GM23248 (cell line): ENCODE measurements at regions not wholly inside any gene's neighbourhood (a gene's known extent, or its start where the extent isn't known, plus 50 kb on each side); places are given as distances from the start of the nearest gene placed in this dataset.

Experiments
- DNase-seq: peaks from one replicate; pipeline ENCODE4 v3.0.0-alpha.2; 2015
- H2AFZ ChIP-seq: fragments of 200-600 bp; sonication (generic); 2 replicates; pipeline ENCODE4 v1.6.1; 2016; ENCODE audit warnings: antibody characterized with exemption
- H3F3A ChIP-seq: fragments of 200-600 bp; sonication (generic); 2 replicates; pipeline ENCODE4 v1.6.1; 2016; ENCODE audit warnings: mild to moderate bottlenecking, antibody characterized with exemption, mixed run types; ENCODE audit not compliant: insufficient read depth
- H3K27ac ChIP-seq: fragments of 200-600 bp; sonication (generic); 2 replicates; pipeline ENCODE4 v1.5.1; 2016; ENCODE audit warnings: mild to moderate bottlenecking
- H3K27me3 ChIP-seq: fragments of 200-600 bp; sonication (generic); replicated peaks from 2 replicates; pipeline ENCODE4 v1.6.1; 2016; ENCODE audit warnings: mild to moderate bottlenecking; ENCODE audit not compliant: insufficient read depth
- H3K36me3 ChIP-seq: fragments of 200-600 bp; sonication (generic); 2 replicates; pipeline ENCODE4 v1.6.1; 2016; ENCODE audit warnings: low read depth, mild to moderate bottlenecking
- H3K4me1 ChIP-seq: fragments of 200-600 bp; sonication (generic); 2 replicates; pipeline ENCODE4 v1.6.1; 2016; ENCODE audit warnings: mild to moderate bottlenecking; ENCODE audit not compliant: insufficient read depth
- H3K4me2 ChIP-seq: fragments of 200-600 bp; sonication (generic); one replicate; pipeline ENCODE4 v1.6.1; 2016; ENCODE audit warnings: mild to moderate bottlenecking; ENCODE audit not compliant: unreplicated experiment
- H3K4me3 ChIP-seq: fragments of 200-600 bp; sonication (generic); 2 replicates; pipeline ENCODE4 v1.5.1; 2016; ENCODE audit warnings: mild to moderate bottlenecking
- H3K79me2 ChIP-seq: fragments of 200-600 bp; sonication (generic); 2 replicates; pipeline ENCODE4 v1.6.1; 2016; ENCODE audit warnings: mild to moderate bottlenecking; ENCODE audit not compliant: insufficient read depth
- H3K9ac ChIP-seq: fragments of 200-600 bp; sonication (generic); 2 replicates; pipeline ENCODE4 v1.6.1; 2016; ENCODE audit warnings: mild to moderate bottlenecking
- H3K9me2 ChIP-seq: fragments of 200-600 bp; sonication (generic); 2 replicates; pipeline ENCODE4 v1.6.1; 2016; ENCODE audit warnings: mixed run types, mild to moderate bottlenecking, moderate library complexity; ENCODE audit not compliant: insufficient read depth
- H3K9me3 ChIP-seq: fragments of 200-600 bp; sonication (generic); one replicate; pipeline ENCODE4 v1.6.1; 2017; ENCODE audit warnings: low read depth
- H4K20me1 ChIP-seq: fragments of 200-600 bp; sonication (generic); 2 replicates; pipeline ENCODE4 v1.6.0; 2016; ENCODE audit not compliant: insufficient read depth
- EZH2 ChIP-seq: fragments of 200-600 bp; sonication (generic); IDR thresholded peaks from 2 replicates; pipeline ENCODE4 v1.6.1; 2018; ENCODE audit warnings: antibody characterized with exemption, mild to moderate bottlenecking; ENCODE audit not compliant: insufficient read depth, poor library complexity, severe bottlenecking
- EZH2phosphoT487 ChIP-seq: fragments of 200-600 bp; sonication (generic); IDR thresholded peaks from 2 replicates; pipeline ENCODE4 v1.6.1; 2018; ENCODE audit warnings: antibody characterized with exemption, moderate library complexity, mild to moderate bottlenecking, low read depth; ENCODE audit not compliant: insufficient read depth
- WGBS, 2 experiments: methylation state at CpG; one replicate each; pipeline ENCODE4 v1.1.6; 2015 to 2017; ENCODE audit warnings: low lambda C conversion rate in 2 of 2, low coverage in 1 of 2; ENCODE audit errors: missing lambda C conversion rate in 2 of 2; 5-methylcytosine and 5-hydroxymethylcytosine counted together
- in situ Hi-C: fragments of 300-500 bp; cut with MboI; formaldehyde crosslinking; loops from 2 replicates; pipeline ENCODE4 v1.15.0; 2020

- H3K9me3 ChIP-seq, result no peaks in the 10 kb centered on the region
- WGBS, 2 experiments, result 41 to 49% methylated on average over 3 of the region's 3 CpGs
Observed at GRCh38 chr2:417006-417405, 129.1 kb upstream of the ALKAL2 start.

GRCh38 chr2:415986-416610 is 128.2 kb upstream of the ALKAL2 start:
- Histone ChIP-seq H3K36me3 (no peaks in the 10 kb centered on the region), H3K4me3 (no peak overlapping the region), H3K27me3 (no peaks in the 10 kb centered on the region), H3F3A (no peaks in the 10 kb centered on the region), H3K27ac (no peak overlapping the region), H3K9ac (no peak overlapping the region), H3K4me1 (no peaks in the 10 kb centered on the region), H3K9me3 (no peaks in the 10 kb centered on the region), H4K20me1 (no peaks in the 10 kb centered on the region), H3K4me2 (no peak overlapping the region), H3K9me2 (no peaks in the 10 kb centered on the region), H2AFZ (no peak overlapping the region), H3K79me2 (no peaks in the 10 kb centered on the region)
- TF ChIP-seq EZH2phosphoT487 (no peak), EZH2 (no peak)
- 43 to 47% methylated on average over 12 of the region's 12 CpGs for WGBS, 2 experiments
- in situ Hi-C loops, result no loop called here
- DNase-seq, result no peak

More at GRCh38 chr2:417006-417405, 129.1 kb upstream of the ALKAL2 start:
- no peak overlapping the region for H3K4me3 ChIP-seq
- H3K4me1 ChIP-seq, result no peaks in the 10 kb centered on the region
- no peaks in the 10 kb centered on the region for H3F3A ChIP-seq
- DNase-seq, result no peak
- H3K9me2 ChIP-seq, result no peaks in the 10 kb centered on the region
- no peaks in the 10 kb centered on the region for H3K27me3 ChIP-seq
- no peak for TF ChIP-seq EZH2
- TF ChIP-seq EZH2phosphoT487, result no peak
- H3K79me2 ChIP-seq, result no peaks in the 10 kb centered on the region
- H3K36me3 ChIP-seq, result no peaks in the 10 kb centered on the region
- in situ Hi-C loops, result no loop called here
- H3K27ac ChIP-seq, result no peak overlapping the region
- H2AFZ ChIP-seq, result no peak overlapping the region
- no peak overlapping the region for H3K9ac ChIP-seq
- no peaks in the 10 kb centered on the region for H4K20me1 ChIP-seq
- no peak overlapping the region for H3K4me2 ChIP-seq

- Histone ChIP-seq H3K79me2 (no peaks in the 10 kb centered on the region), H2AFZ (no peak overlapping the region), H3K27ac (no peak overlapping the region), H3K9ac (no peak overlapping the region), H3K9me3 (no peaks in the 10 kb centered on the region), H3K4me2 (no peak overlapping the region), H3K4me3 (no peak overlapping the region), H4K20me1 (no peaks in the 10 kb centered on the region), H3K9me2 (no peaks in the 10 kb centered on the region), H3K27me3 (no peaks in the 10 kb centered on the region), H3F3A (no peaks in the 10 kb centered on the region), H3K4me1 (no peaks in the 10 kb centered on the region), H3K36me3 (no peaks in the 10 kb centered on the region)
- TF ChIP-seq EZH2 (no peak), EZH2phosphoT487 (no peak)
- DNase-seq, result no peak
- WGBS, 2 experiments, result 21 to 29% methylated on average over 4 of the region's 4 CpGs
- in situ Hi-C loops, result no loop called here
Observed at GRCh38 chr2:409523-409922, 121.6 kb upstream of the ALKAL2 start.

GRCh38 chr2:407630-408029 is 119.7 kb upstream of the ALKAL2 start:
- Histone ChIP-seq H3K4me2 (no peak overlapping the region), H3K9me2 (no peaks in the 10 kb centered on the region), H3K27me3 (no peaks in the 10 kb centered on the region), H4K20me1 (no peaks in the 10 kb centered on the region), H2AFZ (no peak overlapping the region), H3K4me1 (no peaks in the 10 kb centered on the region), H3K9me3 (no peaks in the 10 kb centered on the region), H3F3A (no peaks in the 10 kb centered on the region), H3K27ac (no peak overlapping the region), H3K9ac (no peak overlapping the region), H3K36me3 (no peaks in the 10 kb centered on the region), H3K79me2 (no peaks in the 10 kb centered on the region), H3K4me3 (no peak overlapping the region)
- TF ChIP-seq EZH2, result no peak
- TF ChIP-seq EZH2phosphoT487, result no peak
- WGBS, 2 experiments, result 27 to 29% methylated on average over 9 of the region's 9 CpGs
- in situ Hi-C loops, result no loop called here
- DNase-seq, result no peak

GRCh38 chr2:406876-407275 is 119.0 kb upstream of the ALKAL2 start:
- Histone ChIP-seq H3K36me3 (no peaks in the 10 kb centered on the region), H3K79me2 (no peaks in the 10 kb centered on the region), H2AFZ (no peak overlapping the region), H3K27ac (no peak overlapping the region), H3K4me2 (no peak overlapping the region), H3K27me3 (no peaks in the 10 kb centered on the region), H3K9ac (no peak overlapping the region), H3K9me2 (no peaks in the 10 kb centered on the region), H3K9me3 (no peaks in the 10 kb centered on the region), H3K4me1 (no peaks in the 10 kb centered on the region), H3K4me3 (no peak overlapping the region), H4K20me1 (no peaks in the 10 kb centered on the region), H3F3A (no peaks in the 10 kb centered on the region)
- DNase-seq, result no peak
- TF ChIP-seq EZH2phosphoT487 (no peak), EZH2 (no peak)
- in situ Hi-C loops, result no loop called here
- WGBS, 2 experiments, result 39 to 51% methylated on average over 4 of the region's 4 CpGs
